MCF 10A (cell line): ENCODE measurements at regions not wholly inside any gene's neighbourhood (a gene's known extent, or its start where the extent isn't known, plus 50 kb on each side); places are given as distances from the start of the nearest gene placed in this dataset.

Source experiments
- BruUV-seq: library from RNA; stranded (reverse); fragments of 400-500 nt; replicated peaks from 2 replicates; lab custom pipeline; 2021; lab: Mats Ljungman, UMichigan
- CTCF ChIA-PET: fragments of 300-600 bp; sonication (Branson Sonifier 250); formaldehyde crosslinking; extraction: SDS; loops from one replicate; lab custom pipeline; 2021; ENCODE audit warnings: antibody characterized with exemption, inconsistent platforms; lab: Yijun Ruan, JAX
- POLR2A ChIA-PET: fragments of 300-600, 350-650 bp; sonication (Branson Sonifier 250); formaldehyde crosslinking; extraction: SDS; loops from one replicate; lab custom pipeline; 2020; ENCODE audit warnings: antibody characterized with exemption, inconsistent platforms; lab: Yijun Ruan, JAX
- DNase-seq: peaks from one replicate; pipeline ENCODE4 v3.0.0-alpha.2; 2018; ENCODE audit not compliant: unreplicated experiment
- H3K27ac Mint-ChIP-seq: one replicate; pipeline ENCODE4 v1.8.0; 2022; ENCODE audit warnings: mild to moderate bottlenecking, low read depth, mixed read lengths; ENCODE audit not compliant: unreplicated experiment
- H3K27me3 Mint-ChIP-seq: one replicate; pipeline ENCODE4 v1.8.0; 2022; ENCODE audit warnings: mixed read lengths; ENCODE audit not compliant: insufficient read depth, unreplicated experiment
- H3K36me3 Mint-ChIP-seq: one replicate; pipeline ENCODE4 v1.8.0; 2022; ENCODE audit warnings: mild to moderate bottlenecking, moderate library complexity, mixed read lengths; ENCODE audit not compliant: insufficient read depth, unreplicated experiment
- H3K4me1 Mint-ChIP-seq: one replicate; pipeline ENCODE4 v1.8.0; 2022; ENCODE audit warnings: mixed read lengths; ENCODE audit not compliant: insufficient read depth, unreplicated experiment
- H3K4me3 Mint-ChIP-seq: one replicate; pipeline ENCODE4 v1.8.0; 2022; ENCODE audit warnings: mild to moderate bottlenecking, moderate library complexity, mixed read lengths; ENCODE audit not compliant: unreplicated experiment
- H3K9me3 Mint-ChIP-seq: one replicate; pipeline ENCODE4 v1.8.0; 2022; ENCODE audit warnings: mixed read lengths; ENCODE audit not compliant: unreplicated experiment
- intact Hi-C: fragments of 100-400 bp; cut with micrococcal nuclease; formaldehyde crosslinking; loops from 2 replicates; pipeline ENCODE4 v1.14.1; 2022
- TF ChIP-seq, protein P1 (sequence below): fragments of 200-600 bp; IDR thresholded peaks from one replicate; pipeline ENCODE4 v1.8.0; 2022; ENCODE audit warnings: antibody characterized with exemption, mild to moderate bottlenecking; ENCODE audit not compliant: unreplicated experiment

DNA sequence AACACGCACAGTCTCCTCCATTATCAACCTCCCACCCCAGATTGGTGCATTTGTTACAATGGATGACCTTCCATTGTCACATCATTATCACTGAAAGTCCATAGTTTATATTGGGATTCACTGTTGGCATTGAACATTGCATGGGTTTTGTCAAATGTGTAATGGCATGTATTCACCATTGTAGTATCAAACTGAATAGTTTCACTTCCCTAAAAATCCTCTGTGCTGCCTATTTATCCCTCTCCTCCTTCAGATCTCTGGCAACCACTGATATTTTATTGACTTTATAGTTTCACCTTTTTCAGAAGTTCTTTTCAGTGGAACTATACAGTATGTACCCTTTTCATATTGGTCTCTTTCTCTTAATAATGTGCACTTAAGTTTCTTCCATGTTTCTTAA is 1565.4 kb downstream of the PCDH18 start:
- ChIA-PET POLR2A (no interaction called here), CTCF (no interaction called here)
- TF ChIP-seq, protein P1, sequence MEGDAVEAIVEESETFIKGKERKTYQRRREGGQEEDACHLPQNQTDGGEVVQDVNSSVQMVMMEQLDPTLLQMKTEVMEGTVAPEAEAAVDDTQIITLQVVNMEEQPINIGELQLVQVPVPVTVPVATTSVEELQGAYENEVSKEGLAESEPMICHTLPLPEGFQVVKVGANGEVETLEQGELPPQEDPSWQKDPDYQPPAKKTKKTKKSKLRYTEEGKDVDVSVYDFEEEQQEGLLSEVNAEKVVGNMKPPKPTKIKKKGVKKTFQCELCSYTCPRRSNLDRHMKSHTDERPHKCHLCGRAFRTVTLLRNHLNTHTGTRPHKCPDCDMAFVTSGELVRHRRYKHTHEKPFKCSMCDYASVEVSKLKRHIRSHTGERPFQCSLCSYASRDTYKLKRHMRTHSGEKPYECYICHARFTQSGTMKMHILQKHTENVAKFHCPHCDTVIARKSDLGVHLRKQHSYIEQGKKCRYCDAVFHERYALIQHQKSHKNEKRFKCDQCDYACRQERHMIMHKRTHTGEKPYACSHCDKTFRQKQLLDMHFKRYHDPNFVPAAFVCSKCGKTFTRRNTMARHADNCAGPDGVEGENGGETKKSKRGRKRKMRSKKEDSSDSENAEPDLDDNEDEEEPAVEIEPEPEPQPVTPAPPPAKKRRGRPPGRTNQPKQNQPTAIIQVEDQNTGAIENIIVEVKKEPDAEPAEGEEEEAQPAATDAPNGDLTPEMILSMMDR, result no peak
- intact Hi-C loops, result no loop called here
- Mint-ChIP-seq H3K27me3 (peaks cover 9% of the 10 kb centered on the region), H3K9me3 (no peaks in the 10 kb centered on the region), H3K4me1 (no peaks in the 10 kb centered on the region), H3K4me3 (no peak overlapping the region), H3K27ac (no peak overlapping the region), H3K36me3 (no peaks in the 10 kb centered on the region)
- BruUV-seq, result no TSS peak
- no peak for DNase-seq

DNA sequence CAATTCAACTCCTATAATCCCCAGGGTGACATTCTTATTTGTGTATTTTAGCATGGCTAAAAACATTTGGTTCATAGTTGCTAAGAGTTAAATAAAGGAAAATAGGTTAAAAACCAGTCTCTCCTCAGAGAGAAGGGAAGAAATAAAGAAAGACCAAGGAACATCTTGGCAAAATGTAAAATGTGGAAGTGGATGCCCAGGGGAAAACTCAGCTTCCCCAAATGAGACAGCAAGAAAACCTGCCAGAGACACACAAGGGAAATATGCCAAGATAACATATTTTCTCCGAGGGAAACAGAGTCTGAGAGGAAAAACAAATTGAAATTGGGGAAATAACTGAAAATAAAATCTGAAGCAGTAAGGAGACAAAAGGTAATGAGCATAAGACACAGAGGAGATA is 1569.3 kb downstream of the PCDH18 start:
- no peaks in the 10 kb centered on the region for H3K4me1 Mint-ChIP-seq
- DNase-seq, result no peak
- no peaks in the 10 kb centered on the region for H3K9me3 Mint-ChIP-seq
- TF ChIP-seq, protein P1, result no peak
- H3K27me3 Mint-ChIP-seq, result peaks cover 9% of the 10 kb centered on the region
- intact Hi-C loops, result no loop called here
- ChIA-PET POLR2A (no interaction called here), CTCF (no interaction called here)
- no peak overlapping the region for H3K27ac Mint-ChIP-seq
- H3K36me3 Mint-ChIP-seq, result no peaks in the 10 kb centered on the region
- BruUV-seq, result no TSS peak
- no peak overlapping the region for H3K4me3 Mint-ChIP-seq

DNA sequence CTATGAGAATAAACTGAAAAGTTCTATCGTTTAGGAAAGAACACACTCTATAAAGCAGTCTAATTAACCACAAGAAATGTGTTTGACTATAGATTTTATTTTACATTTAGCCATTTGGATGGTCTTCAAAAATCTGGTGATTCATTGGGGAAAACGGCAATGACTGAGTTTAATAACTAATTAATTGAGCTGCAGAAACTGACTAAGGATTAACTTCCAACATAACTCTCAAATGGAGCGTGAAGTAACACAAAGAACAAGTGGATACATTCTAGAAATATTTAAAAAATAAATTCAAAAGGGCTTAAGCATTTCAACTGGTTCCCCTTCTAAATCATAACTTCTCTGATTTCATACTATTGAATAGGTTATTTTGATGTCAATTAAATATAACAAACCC is 1582.4 kb downstream of the PCDH18 start:
- Mint-ChIP-seq H3K27me3 (no peaks in the 10 kb centered on the region), H3K4me3 (no peak overlapping the region), H3K36me3 (no peaks in the 10 kb centered on the region), H3K4me1 (no peaks in the 10 kb centered on the region), H3K9me3 (no peaks in the 10 kb centered on the region), H3K27ac (no peak overlapping the region)
- TF ChIP-seq, protein P1, result no peak
- BruUV-seq, result no TSS peak
- POLR2A ChIA-PET, result no interaction called here
- intact Hi-C loops, result no loop called here
- no peak for DNase-seq
- CTCF ChIA-PET, result no interaction called here

DNA sequence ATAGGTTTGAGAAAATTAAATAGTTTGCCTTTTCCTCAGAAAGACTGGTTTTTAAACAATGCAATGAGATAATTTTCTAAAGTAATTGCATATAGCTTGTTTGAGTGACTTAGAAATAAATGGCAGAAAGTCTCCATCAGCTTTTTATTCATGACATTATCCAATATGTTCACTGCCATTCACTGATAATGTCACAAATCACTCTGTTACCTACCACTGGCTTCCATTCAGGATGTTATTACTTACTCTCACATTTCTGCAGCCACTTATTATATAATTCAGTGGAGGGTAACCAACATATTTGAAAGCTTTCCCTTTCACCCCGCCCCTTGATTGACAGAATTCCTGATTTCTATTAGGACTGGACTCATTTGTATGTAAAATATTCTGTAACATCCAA is 1583.5 kb downstream of the PCDH18 start:
- Mint-ChIP-seq H3K4me3 (no peak overlapping the region), H3K27ac (no peak overlapping the region), H3K4me1 (no peaks in the 10 kb centered on the region), H3K9me3 (no peaks in the 10 kb centered on the region), H3K36me3 (no peaks in the 10 kb centered on the region), H3K27me3 (no peaks in the 10 kb centered on the region)
- intact Hi-C loops, result no loop called here
- BruUV-seq, result no TSS peak
- ChIA-PET CTCF (no interaction called here), POLR2A (no interaction called here)
- TF ChIP-seq, protein P1, result no peak
- no peak for DNase-seq
